K562 (cell line): ENCODE measurements at regions not wholly inside any gene's neighbourhood (a gene's known extent, or its start where the extent isn't known, plus 50 kb on each side); places are given as distances from the start of the nearest gene placed in this dataset.

Source experiments
- COPS2 ChIP-seq: fragments of 450-650 bp; conservative IDR thresholded peaks from 2 replicates; pipeline ENCODE4 v1.6.1; 2016; ENCODE audit warnings: mild to moderate bottlenecking, moderate library complexity
- GATA2 ChIP-seq: sonication (generic); formaldehyde crosslinking; IDR thresholded peaks from 2 replicates; pipeline ENCODE4 v1.4.0; 2020; ENCODE audit warnings: mild to moderate bottlenecking, missing genetic modification reagents
- MYC ChIP-seq, 2 experiments: fragments of 250-450 bp in 1 of 2; sonication (Bioruptor Pico) in 1 of 2; IDR thresholded peaks; 2 replicates each; pipeline versions ENCODE4 v1.5.1 to v1.6.1; 2012 to 2021; ENCODE audit warnings: low read depth in 2 of 2, borderline replicate concordance in 1 of 2, improper control_type of control experiment in 1 of 2, low read length in 1 of 2, mild to moderate bottlenecking in 1 of 2, moderate library complexity in 1 of 2
- RERE ChIP-seq: sonication (generic); formaldehyde crosslinking; IDR thresholded peaks from 2 replicates; pipeline ENCODE4 v1.8.0; 2023; ENCODE audit warnings: missing genetic modification reagents, mild to moderate bottlenecking, borderline replicate concordance

- TF ChIP-seq RERE (CRISPR knock-in tag) (no peak), GATA2 (CRISPR knock-in tag) (no peak), MYC (IDR thresholded peaks at IDR 0.05; ENCODE audit: low read depth, low read length) (no peak), MYC (CRISPR knock-in tag; IDR thresholded peaks at IDR 0.05; ENCODE audit: borderline replicate concordance, low read depth) (no peak), COPS2 (no peak)
These were observed 427.9 kb downstream of the ZNF536 start (continued) for GRCh38 chr19:30799865-30800755.
